KBM-7 (cell line): ENCODE measurements at regions not wholly inside any gene's neighbourhood (a gene's known extent, or its start where the extent isn't known, plus 50 kb on each side); places are given as distances from the start of the nearest gene placed in this dataset.
A peak's percentile ranks its signal among the peaks of the same experiment; 100 is the strongest.

ENCODE experiments used
- DNase-seq: peaks from one replicate; pipeline ENCODE4 v3.0.0-alpha.2; 2015
- in situ Hi-C: fragments of 300-500 bp; cut with MboI; formaldehyde crosslinking; loops from 2 replicates; pipeline ENCODE4 v1.14.3; 2020; ENCODE audit warnings: low sequenced_read_pairs, low pct_unique_long_range_greater_than_20kb, mixed read lengths

DNA sequence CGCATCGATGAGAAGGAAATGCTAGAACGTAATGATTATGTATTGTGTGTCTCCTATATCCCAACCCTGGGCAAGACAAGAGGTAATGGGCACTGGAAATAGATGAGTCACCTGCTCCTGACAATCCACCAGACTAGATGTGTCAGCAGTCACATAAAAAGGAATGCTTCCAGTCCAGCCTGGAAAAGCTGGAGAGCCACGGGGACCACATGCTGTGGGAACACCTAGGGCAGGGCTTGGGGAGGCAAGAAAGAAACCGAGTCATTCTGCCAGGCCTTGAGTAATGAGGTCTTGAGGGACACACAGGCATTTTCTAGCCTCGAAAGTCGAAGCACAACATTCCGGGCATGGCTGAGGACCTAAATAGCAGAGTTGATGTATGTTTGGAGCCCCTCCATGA is 716.7 kb upstream of the TMEM132C start:
- DNase-seq, result no peak
- in situ Hi-C loops, result no loop called here

DNA sequence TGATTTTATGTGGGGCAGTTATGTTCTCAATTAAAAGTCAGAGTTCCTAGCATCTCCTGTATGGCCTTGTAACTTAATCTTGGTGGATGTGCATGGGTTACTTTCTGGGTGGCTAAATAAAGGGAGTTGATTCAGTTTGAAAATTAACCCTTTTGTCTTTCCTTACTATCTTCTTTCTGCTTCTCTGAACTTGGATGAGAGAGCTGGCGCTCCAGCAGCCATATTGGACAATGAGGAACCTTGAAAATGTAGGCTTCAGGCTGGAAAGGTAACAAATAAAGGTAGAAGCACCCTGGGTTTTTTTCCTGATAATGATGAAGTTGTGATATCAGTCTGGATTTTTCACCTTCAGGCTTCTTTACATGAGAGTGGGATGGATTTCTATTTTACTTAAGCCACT is 714.1 kb upstream of the TMEM132C start:
- no peak for DNase-seq
- in situ Hi-C loops, result no loop called here

DNA sequence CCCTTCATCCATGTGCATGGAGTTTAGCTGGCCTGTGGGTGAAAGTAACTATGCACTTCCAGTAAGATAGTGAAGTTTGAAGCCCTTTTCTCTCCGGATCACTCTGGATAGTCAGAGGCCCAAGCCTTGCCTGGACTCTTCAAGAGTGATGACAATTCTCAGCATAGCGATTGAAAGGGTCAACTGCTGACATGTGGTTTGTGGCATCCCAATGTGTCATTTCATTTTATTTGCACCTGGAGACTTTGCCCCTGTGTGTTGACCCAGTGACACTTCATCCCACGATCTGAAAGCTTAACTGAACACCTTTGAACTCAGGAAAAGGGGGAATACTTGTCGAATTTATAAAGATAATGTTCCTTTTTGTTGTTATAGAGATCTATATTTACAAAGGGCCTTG is 711.9 kb upstream of the TMEM132C start:
- in situ Hi-C loops, result no loop called here
- DNase-seq, result no peak

DNA sequence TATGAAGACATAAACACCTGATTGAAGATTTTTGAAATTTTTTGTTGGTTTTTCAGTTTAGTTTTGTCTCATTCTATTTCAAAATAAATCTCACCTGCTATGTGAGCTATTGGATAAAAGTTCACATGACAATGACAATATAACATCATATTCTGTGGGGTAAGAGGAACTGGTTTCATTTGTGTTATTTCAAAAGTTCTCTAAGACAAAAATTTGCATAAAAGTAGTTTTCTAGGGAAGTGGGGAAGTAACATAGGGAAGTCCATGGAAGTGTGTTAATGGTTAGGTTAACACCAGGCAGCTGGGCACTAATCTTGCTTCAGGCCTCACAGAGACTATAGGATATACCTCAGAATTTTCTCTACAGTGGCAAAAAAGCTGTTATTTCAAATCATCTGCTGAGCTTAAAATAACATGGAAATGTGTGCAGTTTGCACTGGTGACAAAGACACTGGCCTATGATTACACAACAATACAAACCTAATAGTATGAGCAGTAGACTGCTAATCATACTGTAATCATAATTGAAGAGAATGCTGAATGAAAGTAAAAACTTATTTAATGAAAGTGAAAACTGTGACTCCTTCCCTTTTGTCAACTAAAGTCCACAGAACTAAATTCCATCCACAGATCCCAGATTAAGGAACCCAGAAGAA is 710.6 kb upstream of the TMEM132C start:
- DNase-seq, result no peak
- in situ Hi-C loops, result no loop called here

DNA sequence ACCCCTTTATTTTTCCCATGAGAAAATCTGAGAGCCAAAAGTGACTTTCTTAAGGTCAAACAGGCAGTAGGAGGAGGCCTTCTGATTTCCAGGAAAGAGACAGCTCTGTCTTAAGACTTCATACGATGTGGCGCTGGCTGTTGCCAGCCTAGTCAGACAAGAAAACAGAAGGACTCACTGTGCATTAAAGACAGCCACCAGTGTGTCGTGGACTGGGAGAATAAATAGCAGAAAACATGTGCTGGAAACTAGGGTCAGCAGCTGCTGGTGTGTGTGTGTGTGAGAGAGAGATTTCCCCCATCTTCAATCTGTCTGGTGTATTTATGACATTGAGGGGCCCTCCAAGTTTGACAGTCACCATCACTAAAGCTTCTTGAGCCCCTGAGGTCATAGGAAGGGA is 708.6 kb upstream of the TMEM132C start:
- no peak for DNase-seq
- in situ Hi-C loops, result no loop called here

DNA sequence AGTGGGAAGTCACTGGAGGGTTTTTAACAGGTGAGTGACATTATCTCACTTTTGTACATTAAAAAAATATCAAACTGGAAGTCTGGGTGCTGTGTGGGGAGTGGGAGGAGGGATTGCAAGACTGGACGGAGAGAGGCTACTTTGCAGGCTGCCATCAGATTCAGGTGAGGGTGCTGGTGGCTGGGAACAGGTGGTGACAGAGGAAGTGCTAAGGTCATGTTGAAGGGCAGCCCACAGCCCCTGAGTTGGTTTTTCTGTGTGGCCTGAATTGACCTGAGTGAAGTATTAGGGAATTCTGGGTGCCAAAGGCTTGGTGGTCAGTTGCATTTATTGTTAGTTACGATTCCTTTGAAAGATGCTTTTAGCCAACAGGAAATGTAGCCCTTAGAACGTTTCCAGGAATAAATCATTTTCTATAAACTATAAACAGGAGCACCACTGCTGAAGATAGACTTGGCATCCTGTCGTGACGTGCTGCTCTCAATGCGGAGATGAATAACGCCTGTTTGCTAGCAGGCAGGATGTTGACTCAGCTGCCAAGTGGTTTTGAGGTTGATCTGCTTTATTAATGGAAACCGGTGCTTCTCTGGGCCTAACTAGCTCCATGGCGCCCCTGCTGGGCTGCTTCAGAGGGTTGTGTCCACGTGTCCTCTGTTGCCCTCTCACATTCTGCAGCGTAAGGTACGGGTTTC is 707.5 kb upstream of the TMEM132C start:
- in situ Hi-C loops, result no loop called here
- DNase-seq, result peak; percentile 82

DNA sequence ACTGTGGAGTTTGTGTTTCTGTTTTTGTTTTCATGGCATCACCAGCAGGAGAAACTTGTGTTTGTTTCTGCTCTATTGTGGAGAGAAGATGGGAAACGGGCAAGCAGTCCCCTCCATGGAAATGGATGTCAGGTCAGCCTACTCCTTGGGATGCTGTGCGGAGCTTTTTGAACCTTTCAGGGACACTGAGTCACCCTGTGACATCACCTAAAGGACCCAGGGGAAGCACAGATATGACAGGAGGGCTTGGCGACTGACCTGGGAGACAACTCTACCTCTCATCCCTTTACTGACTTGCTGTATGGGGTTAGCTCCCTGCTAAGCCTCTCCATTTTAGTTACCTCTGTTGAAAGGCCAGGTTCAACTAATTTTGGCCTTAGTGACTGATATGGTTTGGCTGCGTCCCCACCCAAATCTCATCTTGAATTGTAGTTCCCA is 706.9 kb upstream of the TMEM132C start:
- peak; percentile 14 for DNase-seq
- in situ Hi-C loops, result no loop called here

DNA sequence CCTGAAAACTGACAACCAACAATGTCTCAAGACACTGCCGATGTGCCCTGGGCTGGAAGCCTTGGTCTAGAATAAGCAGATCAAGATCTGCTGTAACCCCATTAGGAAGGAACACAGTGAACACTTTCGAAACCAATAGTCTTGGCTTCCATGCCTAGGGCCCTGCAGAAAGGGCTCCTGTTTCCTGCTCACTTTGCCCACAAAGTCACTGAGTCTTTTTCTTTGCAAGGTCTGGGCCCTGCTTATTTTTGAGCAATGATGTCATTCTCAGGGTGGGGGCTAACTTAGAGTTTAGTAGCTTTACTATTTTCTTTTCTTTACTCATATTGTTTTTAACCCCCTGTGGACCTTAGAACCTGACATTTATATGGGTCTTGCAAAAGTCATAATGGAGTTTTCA is 704.2 kb upstream of the TMEM132C start:
- in situ Hi-C loops, result no loop called here
- DNase-seq, result no peak

DNA sequence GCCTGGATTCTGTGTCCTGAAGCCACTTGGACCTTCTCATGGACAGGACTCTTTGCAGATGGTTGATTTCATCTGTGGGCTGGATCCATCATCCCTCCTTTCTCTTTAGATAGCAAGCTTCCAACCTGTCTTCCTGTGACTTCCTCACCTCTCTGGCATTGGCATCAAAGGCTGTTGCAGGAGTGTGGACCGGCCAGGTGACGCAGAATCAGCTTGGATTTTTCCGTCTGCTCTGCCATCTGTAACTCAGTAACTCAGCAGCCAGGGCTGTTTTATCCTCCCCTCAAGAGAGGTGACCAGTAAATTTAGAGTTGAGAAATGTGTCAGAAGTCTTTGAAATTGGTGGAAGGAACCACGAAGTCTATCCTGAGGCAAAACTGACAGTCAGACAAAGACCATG is 701.7 kb upstream of the TMEM132C start:
- in situ Hi-C loops, result no loop called here
- DNase-seq, result no peak

DNA sequence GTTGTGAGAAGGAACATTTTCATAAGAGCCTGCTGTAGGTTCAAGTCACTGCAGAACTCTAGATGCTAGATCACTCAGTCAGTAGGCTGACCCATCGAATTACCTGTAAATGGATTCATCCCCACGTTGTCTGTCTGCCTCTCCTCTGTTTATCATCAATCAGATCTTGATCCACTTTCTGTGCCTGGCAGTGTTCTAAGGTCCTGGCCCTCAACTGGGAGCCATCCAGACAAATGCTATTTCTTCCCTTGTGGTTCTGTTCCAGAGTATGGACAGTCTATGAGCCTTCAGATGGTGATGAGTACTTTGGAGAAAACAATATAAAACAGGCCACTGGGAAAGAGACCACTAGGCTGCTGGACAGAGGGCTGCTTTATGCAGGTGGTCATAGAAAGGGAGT is 699.4 kb upstream of the TMEM132C start:
- DNase-seq, result no peak
- in situ Hi-C loops, result no loop called here

DNA sequence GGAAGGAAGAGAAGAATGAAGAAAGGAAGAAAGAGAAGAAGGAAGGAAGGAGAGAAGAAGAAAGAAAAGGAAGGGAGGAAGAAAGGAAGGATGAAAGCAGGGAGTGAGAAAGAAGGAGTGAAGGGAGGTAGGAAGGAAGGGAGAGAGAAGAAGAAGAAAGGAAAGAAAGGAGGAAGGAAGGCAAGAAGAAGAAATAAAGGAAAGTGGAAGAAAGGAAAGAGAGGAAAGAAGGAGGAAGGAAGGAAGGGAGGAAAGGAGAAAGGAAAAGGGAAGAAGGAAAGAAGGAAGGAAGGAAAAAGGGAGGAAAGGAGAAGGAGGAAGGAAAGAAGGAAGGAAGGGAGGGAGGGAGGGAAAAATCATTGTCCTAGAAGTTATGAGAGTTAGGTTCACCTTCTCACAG is 696.6 kb upstream of the TMEM132C start:
- no peak for DNase-seq
- in situ Hi-C loops, result no loop called here

DNA sequence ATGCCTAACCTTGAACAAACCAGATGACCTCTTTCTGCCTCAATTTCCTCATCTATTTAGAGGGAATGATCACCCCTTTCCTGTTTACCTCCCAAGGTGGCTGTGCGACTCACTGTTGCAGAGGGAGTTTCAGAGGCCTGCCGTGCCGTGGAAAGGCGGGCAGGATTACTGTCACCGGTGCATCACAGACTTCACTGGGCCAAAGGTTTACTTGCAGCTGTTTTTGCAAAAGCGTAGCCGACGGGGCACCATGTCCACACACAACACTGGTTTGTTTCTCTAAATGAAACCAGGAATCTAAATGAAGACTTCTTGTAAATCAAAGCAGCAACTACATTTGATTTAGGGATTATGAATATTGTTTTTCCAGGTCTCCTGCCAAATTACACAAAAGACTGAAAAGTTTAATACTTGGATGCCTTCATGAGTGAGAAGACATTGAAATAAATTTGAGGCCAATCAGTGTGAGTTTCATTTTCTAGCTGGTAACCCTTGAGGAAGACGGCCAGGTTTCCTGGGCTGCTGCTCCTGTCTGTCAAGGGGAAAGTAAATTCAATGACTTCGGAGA is 696.1 kb upstream of the TMEM132C start:
- in situ Hi-C loops, result no loop called here
- DNase-seq, result no peak

DNA sequence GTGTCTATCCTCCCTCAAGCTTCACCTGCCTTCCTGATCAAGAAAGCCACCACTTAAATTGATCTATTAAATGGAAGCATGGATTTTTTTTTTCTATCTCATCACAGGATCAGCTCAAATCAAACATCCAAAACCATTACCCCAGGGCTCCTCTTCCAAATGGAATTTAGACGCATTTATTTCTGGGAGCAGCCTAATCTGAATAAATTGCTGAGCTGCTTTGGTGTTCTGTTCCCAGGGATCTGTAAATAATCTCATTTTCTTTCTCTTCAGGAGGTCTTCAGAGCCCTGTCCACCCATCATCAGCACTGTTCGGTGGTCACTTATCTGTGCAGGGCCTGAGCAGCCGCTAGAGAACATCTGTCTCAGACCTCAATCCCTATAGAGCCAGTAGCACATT is 695.4 kb upstream of the TMEM132C start:
- DNase-seq, result no peak
- in situ Hi-C loops, result no loop called here

DNA sequence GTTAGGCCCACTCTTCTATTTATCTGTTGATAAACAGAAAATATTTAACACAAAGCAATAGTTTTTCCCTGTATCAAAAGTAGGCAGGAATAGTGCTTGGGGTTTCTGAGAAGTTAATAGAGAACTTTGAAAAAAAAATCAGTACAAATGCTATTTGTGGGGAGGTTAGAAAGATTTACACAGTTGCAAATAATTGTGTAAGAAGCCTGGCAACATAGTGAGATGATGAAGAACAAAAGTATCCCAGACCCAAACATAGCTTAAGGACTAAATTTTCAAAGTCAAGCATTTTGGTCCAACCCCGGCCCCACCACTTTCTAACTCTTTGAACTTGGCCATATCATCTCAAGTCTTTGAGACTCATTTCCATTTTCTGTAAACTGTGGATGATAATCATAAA is 687.5 kb upstream of the TMEM132C start:
- DNase-seq, result no peak
- in situ Hi-C loops, result no loop called here

DNA sequence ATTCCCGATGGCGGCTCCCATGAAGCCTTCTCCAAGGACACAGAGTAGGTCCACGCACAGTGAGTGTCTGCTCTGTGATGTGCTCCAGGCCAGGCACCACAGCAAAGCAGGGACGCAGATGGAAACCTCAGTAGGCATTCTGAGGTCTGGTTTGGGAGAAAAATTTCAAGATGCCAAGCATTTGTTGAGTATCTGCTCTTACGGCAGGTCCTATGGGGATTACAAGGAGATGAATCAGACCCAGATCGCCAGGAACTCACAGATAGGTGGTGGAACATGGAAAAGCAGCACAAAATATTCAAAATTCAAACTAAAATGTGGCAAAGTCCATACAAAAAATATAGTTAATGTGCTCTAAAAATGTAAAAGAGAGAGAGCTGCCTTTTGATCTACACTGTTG is 684.9 kb upstream of the TMEM132C start:
- in situ Hi-C loops, result no loop called here
- DNase-seq, result no peak

DNA sequence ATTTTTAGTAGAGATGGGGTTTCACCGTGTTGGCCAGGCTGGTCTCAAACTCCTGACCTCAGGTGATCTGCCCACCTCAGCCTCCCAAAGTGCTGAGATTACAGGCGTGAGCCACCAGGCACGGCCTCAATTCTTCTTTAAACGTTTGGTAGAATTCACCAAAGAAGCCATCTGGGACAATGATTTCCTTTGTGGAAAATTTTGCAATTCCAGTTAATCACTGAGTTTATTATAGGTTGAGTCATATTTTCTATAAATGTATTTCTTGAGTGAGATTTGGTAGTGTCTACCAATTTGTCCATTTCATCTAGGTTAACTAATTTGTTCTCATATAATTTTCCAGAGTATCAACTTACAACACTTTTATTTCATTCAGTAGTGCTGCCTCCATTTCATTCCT is 683.9 kb upstream of the TMEM132C start:
- in situ Hi-C loops, result no loop called here
- no peak for DNase-seq

DNA sequence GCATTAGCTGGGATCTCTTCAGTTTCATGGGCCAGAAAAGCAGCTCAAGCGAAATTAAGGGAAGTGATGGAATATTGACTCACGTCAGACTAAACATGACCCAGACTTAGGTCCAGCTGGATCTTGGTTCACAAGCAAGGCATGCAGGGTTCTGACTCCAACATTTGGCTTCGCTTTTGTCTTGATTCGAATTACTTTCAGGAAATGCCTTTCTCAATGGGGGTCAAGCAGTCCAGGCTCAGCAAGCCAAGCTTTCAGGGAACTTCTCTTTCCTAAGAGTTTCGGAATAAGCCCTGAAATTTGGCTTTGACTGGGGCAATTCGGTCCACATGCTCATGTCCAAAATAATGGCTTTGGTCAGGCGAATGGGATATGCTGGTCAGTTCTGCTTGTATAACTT is 678.7 kb upstream of the TMEM132C start:
- DNase-seq, result no peak
- in situ Hi-C loops, result no loop called here

DNA sequence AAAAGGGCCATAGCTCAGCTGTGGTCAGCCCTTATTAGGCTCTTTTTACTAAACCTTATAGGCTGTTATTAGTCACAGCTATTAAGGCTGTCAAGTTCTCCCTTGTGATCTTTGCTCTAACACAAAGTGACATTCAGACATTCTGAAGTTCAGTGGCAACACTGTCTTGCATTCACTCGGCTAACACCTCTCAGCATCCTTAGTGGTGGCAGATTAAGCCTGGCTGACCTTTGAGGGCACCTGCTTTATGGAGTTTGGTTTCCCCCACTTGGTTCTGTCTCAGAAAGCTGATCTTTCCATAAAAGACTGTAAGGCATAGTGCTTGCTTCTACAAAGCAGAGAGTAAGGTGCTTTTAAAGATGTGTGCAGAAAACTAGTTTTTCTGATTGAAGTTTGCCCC is 677.4 kb upstream of the TMEM132C start:
- in situ Hi-C loops, result no loop called here
- DNase-seq, result no peak

DNA sequence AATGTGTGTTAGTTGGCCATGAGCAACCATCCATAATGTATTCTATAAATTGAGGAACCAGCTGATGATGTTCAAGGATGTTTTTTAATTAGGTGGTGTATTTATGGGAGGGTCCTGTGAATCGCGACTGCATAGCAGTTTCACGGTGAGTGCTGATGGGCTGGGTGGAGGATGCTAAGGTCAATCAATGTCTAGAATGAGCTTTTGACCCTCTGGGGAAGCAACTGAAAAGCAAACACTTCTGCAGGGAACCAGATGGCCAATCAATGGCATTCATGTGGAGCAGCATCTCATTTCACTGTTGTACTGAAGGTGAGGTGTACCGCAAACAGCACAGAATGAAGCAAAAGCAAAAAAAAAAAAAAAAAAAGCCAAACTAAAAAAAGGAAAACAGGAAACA is 676.1 kb upstream of the TMEM132C start:
- in situ Hi-C loops, result no loop called here
- DNase-seq, result no peak

DNA sequence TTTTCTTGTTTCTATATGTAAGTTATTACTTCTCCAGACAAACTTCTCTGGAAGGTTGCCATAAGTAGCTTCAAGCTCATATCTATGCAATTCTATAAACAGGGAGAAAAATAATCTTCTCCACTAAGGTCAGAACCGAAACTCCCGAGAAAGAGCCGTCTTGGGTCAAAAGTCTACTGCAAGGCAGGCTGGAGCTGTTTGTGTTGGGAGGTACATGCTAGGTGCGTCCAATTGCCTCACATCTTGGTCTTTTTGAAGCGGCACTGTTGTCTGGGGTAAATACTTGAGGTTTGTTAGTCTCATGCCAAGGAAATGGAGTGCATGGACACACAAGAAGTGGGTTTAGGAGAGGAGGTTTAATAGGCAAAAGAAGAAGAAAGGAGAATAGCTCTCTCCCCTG is 674.7 kb upstream of the TMEM132C start:
- in situ Hi-C loops, result no loop called here
- no peak for DNase-seq
